Uterus (tissue), 3 donors: ENCODE measurements at regions not wholly inside any gene's neighbourhood (a gene's known extent, or its start where the extent isn't known, plus 50 kb on each side); places are given as distances from the start of the nearest gene placed in this dataset.

ENCODE experiments used
- DNase-seq, 2 donors: peaks; one replicate each; pipeline ENCODE4 v3.0.0-alpha.2; 2019 to 2020
- H3K27ac ChIP-seq, 2 donors: fragments of 200-600 bp; sonication (generic); 1 replicate in 1 of 2; 2 replicates in 1 of 2; pipeline ENCODE4 v1.5.1; 2016 to 2018
- H3K27me3 ChIP-seq, 2 donors: fragments of 200-600 bp; sonication (generic); one replicate each; pipeline ENCODE4 v1.5.1; 2018 to 2019; ENCODE audit warnings: control low read depth in 1 of 2
- H3K36me3 ChIP-seq, 2 donors: fragments of 200-600 bp; sonication (generic); one replicate each; pipeline ENCODE4 v1.5.1; 2019; ENCODE audit warnings: control low read depth in 1 of 2
- H3K4me1 ChIP-seq, 2 donors: fragments of 200-600 bp; sonication (generic); one replicate each; pipeline ENCODE4 v1.5.1; 2018 to 2019; ENCODE audit warnings: control low read depth in 1 of 2
- H3K4me3 ChIP-seq, 2 donors: fragments of 200-600 bp; sonication (generic); 1 replicate in 1 of 2; 2 replicates in 1 of 2; pipeline ENCODE4 v1.5.1; 2018 to 2019; ENCODE audit warnings: mild to moderate bottlenecking in 1 of 2
- H3K9me3 ChIP-seq, 2 donors: fragments of 200-600 bp; sonication (generic); one replicate each; pipeline ENCODE4 v1.5.1; 2019; ENCODE audit warnings: control low read depth in 1 of 2
- CTCF ChIP-seq, 4 experiments: fragments of 200-600 bp in 2 of 4; fragments of 450-650 bp in 2 of 4; sonication (generic) in 2 of 4; IDR thresholded peaks; one replicate each; pipeline ENCODE4 v1.5.1; 2016 to 2019; ENCODE audit warnings: antibody characterized with exemption in 4 of 4, mild to moderate bottlenecking in 2 of 4, moderate library complexity in 1 of 4
- POLR2A ChIP-seq, 2 donors: fragments of 450-650 bp; IDR thresholded peaks; one replicate each; pipeline ENCODE4 v1.6.1; 2016; ENCODE audit warnings: antibody characterized with exemption in 2 of 2, mild to moderate bottlenecking in 1 of 2, moderate library complexity in 1 of 2
- intact Hi-C: fragments of 100-400 bp; cut with DNase I; formaldehyde crosslinking; loops from one replicate; pipeline ENCODE4 v1.15.1; 2023; ENCODE audit warnings: low total_unique reads
- donor health status: DM: yes; HTN: yes; CAD: no.

GRCh38 chr5:165712011-165712410, 2206.6 kb downstream of the MAT2B start:
- Histone ChIP-seq H3K27me3 (no peaks in the 10 kb centered on the region), H3K4me1 (no peaks in the 10 kb centered on the region), H3K27ac (no peak overlapping the region), H3K36me3 (no peaks in the 10 kb centered on the region), H3K4me3 (no peak overlapping the region), H3K9me3 (no peaks in the 10 kb centered on the region)
- no peak for DNase-seq
- intact Hi-C loops, result no loop called here
- TF ChIP-seq POLR2A (IDR thresholded peaks at IDR 0.05) (no peak), CTCF (IDR thresholded peaks at IDR 0.05) (no peak)

GRCh38 chr5:165714598-165714997, 2209.2 kb downstream of the MAT2B start:
- TF ChIP-seq CTCF (IDR thresholded peaks at IDR 0.05) (no peak), POLR2A (IDR thresholded peaks at IDR 0.05) (no peak)
- H3K4me3 ChIP-seq, result no peak overlapping the region
- no peak overlapping the region for H3K27ac ChIP-seq
- no peak for DNase-seq
- intact Hi-C loops, result no loop called here
- H3K27me3 ChIP-seq, result no peaks in the 10 kb centered on the region
- H3K36me3 ChIP-seq, result no peaks in the 10 kb centered on the region
- H3K9me3 ChIP-seq, result no peaks in the 10 kb centered on the region
- no peaks in the 10 kb centered on the region for H3K4me1 ChIP-seq

- no peak for DNase-seq
- Histone ChIP-seq H3K9me3 (no peaks in the 10 kb centered on the region), H3K4me3 (no peak overlapping the region), H3K27me3 (no peaks in the 10 kb centered on the region), H3K36me3 (no peaks in the 10 kb centered on the region), H3K27ac (no peak overlapping the region), H3K4me1 (no peaks in the 10 kb centered on the region)
- TF ChIP-seq POLR2A (IDR thresholded peaks at IDR 0.05) (no peak), CTCF (IDR thresholded peaks at IDR 0.05) (no peak)
- intact Hi-C loops, result no loop called here
These were observed 2215.5 kb downstream of the MAT2B start for GRCh38 chr5:165720901-165721300.

- TF ChIP-seq CTCF (IDR thresholded peaks at IDR 0.05) (no peak), POLR2A (IDR thresholded peaks at IDR 0.05) (no peak)
These were observed 2217.0 kb downstream of the MAT2B start for GRCh38 chr5:165722401-165722800.

GRCh38 chr5:165723931-165724330, 2218.5 kb downstream of the MAT2B start:
- H3K4me1 ChIP-seq, result no peaks in the 10 kb centered on the region
- intact Hi-C loops, result no loop called here
- H3K36me3 ChIP-seq, result no peaks in the 10 kb centered on the region
- H3K4me3 ChIP-seq, result no peak overlapping the region
- no peak for DNase-seq
- no peaks in the 10 kb centered on the region for H3K9me3 ChIP-seq
- no peak overlapping the region for H3K27ac ChIP-seq
- no peaks in the 10 kb centered on the region for H3K27me3 ChIP-seq
- no peak for TF ChIP-seq CTCF (IDR thresholded peaks at IDR 0.05)
- TF ChIP-seq POLR2A (IDR thresholded peaks at IDR 0.05), result no peak

More at GRCh38 chr5:165722401-165722800, 2217.0 kb downstream of the MAT2B start:
- no peak overlapping the region for H3K4me3 ChIP-seq
- no peaks in the 10 kb centered on the region for H3K4me1 ChIP-seq
- no peaks in the 10 kb centered on the region for H3K9me3 ChIP-seq
- no peaks in the 10 kb centered on the region for H3K27me3 ChIP-seq
- intact Hi-C loops, result no loop called here
- H3K27ac ChIP-seq, result no peak overlapping the region
- DNase-seq, result no peak
- no peaks in the 10 kb centered on the region for H3K36me3 ChIP-seq
